Fibroblast of lung (primary cell): ENCODE measurements at regions not wholly inside any gene's neighbourhood (a gene's known extent, or its start where the extent isn't known, plus 50 kb on each side); places are given as distances from the start of the nearest gene placed in this dataset.

Experiments
- EZH2 ChIP-seq: IDR thresholded peaks from 2 replicates; pipeline ENCODE4 v1.5.1; 2012; ENCODE audit warnings: low read length, control low read depth, mild to moderate bottlenecking; ENCODE audit errors: missing control alignments
- TF ChIP-seq, protein P1 (sequence below), 2 donors: IDR thresholded peaks in 1 of 2; conservative IDR thresholded peaks in 1 of 2; 1 replicate in 1 of 2; 2 replicates in 1 of 2; pipeline ENCODE4 v1.5.1; 2011 to 2012; ENCODE audit warnings: low read length in 2 of 2, control low read depth in 1 of 2, inconsistent platforms in 1 of 2, low read depth in 1 of 2, mild to moderate bottlenecking in 1 of 2

GRCh38 chr9:117624106-117624505 is 80.1 kb upstream of the TLR4 start:
- TF ChIP-seq, protein P1, sequence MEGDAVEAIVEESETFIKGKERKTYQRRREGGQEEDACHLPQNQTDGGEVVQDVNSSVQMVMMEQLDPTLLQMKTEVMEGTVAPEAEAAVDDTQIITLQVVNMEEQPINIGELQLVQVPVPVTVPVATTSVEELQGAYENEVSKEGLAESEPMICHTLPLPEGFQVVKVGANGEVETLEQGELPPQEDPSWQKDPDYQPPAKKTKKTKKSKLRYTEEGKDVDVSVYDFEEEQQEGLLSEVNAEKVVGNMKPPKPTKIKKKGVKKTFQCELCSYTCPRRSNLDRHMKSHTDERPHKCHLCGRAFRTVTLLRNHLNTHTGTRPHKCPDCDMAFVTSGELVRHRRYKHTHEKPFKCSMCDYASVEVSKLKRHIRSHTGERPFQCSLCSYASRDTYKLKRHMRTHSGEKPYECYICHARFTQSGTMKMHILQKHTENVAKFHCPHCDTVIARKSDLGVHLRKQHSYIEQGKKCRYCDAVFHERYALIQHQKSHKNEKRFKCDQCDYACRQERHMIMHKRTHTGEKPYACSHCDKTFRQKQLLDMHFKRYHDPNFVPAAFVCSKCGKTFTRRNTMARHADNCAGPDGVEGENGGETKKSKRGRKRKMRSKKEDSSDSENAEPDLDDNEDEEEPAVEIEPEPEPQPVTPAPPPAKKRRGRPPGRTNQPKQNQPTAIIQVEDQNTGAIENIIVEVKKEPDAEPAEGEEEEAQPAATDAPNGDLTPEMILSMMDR (conservative IDR thresholded peaks at IDR 0.05 in 1 of 2, IDR thresholded peaks at IDR 0.05 in 1 of 2; ENCODE audit: low read depth in 1 of 2, low read length in 2 of 2), result no peak
- TF ChIP-seq EZH2, result no peak
